Motor neuron (in vitro differentiated cells): ENCODE measurements at regions not wholly inside any gene's neighbourhood (a gene's known extent, or its start where the extent isn't known, plus 50 kb on each side); places are given as distances from the start of the nearest gene placed in this dataset.
"Not testable (repeated sequence)": the region's sequence is repeated elsewhere in the genome, so short reads cannot be mapped to it uniquely, and the experiment has no call there.

Source experiments
- ATAC-seq, 8 experiments: fragments of 200-7000 bp; cut with Tn5 transposase; replicated peaks in 6 of 8; 2 replicates each; pipeline ENCODE4 v1.8.0; 2021; ENCODE audit warnings: mild to moderate bottlenecking in 8 of 8, moderate library complexity in 8 of 8
- H3K27ac ChIP-seq, 2 donors: fragments of 250-450 bp; sonication (Bioruptor Pico); 2 replicates each; pipeline ENCODE4 v1.9.0; 2021; ENCODE audit warnings: antibody characterized with exemption in 2 of 2, mild to moderate bottlenecking in 2 of 2, moderate library complexity in 1 of 2
- H3K4me1 ChIP-seq, 2 donors: fragments of 250-450 bp; sonication (Bioruptor Pico); replicated peaks in 1 of 2; 2 replicates each; pipeline ENCODE4 v1.6.1; 2021; ENCODE audit warnings: antibody characterized with exemption in 2 of 2, mild to moderate bottlenecking in 2 of 2, moderate library complexity in 1 of 2
- H3K4me3 ChIP-seq, 5 donors: fragments of 250-450 bp; sonication (Bioruptor Pico); 2 replicates each; pipeline ENCODE4 v1.9.0; 2021; ENCODE audit warnings: antibody characterized with exemption in 5 of 5, mild to moderate bottlenecking in 5 of 5, moderate library complexity in 4 of 5
- WGBS, 10 experiments: fragments of 450-650 bp; shearing (Covaris generic); methylation state at CpG; one replicate each; pipeline ENCODE4 v1.0.0; 2022; 5-methylcytosine and 5-hydroxymethylcytosine counted together
- in situ Hi-C, 9 experiments: fragments of 400-800 bp; cut with MboI; loops; one replicate each; pipeline ENCODE4 v1.15.0; 2021; ENCODE audit warnings: low sequenced_read_pairs in 9 of 9, low pct_unique_long_range_greater_than_20kb in 2 of 9; ENCODE audit not compliant: unreplicated experiment in 9 of 9

DNA sequence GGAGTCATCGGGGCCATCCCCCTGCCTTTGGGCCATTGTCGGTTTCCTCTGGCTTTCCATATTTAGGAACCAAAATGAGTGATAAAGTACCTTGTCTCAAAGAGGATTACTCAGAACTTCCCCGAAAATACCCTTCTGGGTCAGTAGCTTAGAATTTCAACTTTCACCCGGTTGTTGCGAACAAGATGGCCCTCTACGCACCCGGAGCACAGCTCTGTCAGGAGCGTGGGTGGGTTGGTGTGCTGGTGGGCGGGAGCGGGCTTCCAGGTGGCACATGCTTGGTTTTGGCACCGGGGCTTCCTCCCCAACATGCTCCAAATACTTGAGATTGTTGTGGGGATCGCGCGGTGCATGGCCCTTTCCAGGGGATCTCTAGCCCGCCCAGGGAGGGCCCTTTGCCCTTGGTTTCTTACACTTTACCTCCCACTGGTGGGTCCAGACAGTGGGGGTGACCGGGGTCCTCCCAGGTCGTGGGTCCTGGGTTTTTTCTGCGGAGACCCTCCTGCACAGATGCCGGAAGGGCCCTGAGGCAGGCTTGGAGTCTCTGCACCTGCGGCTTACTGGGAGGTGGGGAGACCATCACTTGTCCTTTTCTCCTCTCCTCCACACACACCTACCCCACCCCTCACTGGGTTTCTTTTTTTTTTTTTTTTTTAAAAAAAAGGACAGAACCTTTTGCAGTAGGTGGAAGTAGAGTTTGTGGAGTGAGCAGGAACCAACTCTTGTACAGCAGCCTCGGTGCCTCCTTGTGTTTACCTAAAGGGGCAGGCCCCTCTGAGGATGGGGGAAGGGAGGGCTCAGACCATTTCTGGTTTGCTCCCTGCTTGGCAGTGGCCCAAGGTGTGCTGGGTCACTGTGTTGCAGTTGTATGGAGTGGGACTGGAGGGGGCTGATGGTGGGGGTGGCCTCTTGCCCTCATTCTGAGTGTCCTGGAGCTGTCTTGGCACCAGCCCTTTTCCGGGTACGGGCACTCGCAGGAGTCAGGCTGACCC, 142.1 kb downstream of the SEC14L1 start:
- H3K4me3 ChIP-seq: no peak overlapping the region
- no peak overlapping the region for H3K27ac ChIP-seq
- peaks cover 0 to 4% of the 10 kb centered on the region in 2 donors for H3K4me1 ChIP-seq
- in situ Hi-C loops: no loop called here
- no peak for ATAC-seq
- WGBS, 10 experiments: 40 to 100% (median 76%) methylated on average over 1 to 14 of the region's 24 CpGs; no CpG with 5 or more reads in 2 of the 10 experiments

DNA sequence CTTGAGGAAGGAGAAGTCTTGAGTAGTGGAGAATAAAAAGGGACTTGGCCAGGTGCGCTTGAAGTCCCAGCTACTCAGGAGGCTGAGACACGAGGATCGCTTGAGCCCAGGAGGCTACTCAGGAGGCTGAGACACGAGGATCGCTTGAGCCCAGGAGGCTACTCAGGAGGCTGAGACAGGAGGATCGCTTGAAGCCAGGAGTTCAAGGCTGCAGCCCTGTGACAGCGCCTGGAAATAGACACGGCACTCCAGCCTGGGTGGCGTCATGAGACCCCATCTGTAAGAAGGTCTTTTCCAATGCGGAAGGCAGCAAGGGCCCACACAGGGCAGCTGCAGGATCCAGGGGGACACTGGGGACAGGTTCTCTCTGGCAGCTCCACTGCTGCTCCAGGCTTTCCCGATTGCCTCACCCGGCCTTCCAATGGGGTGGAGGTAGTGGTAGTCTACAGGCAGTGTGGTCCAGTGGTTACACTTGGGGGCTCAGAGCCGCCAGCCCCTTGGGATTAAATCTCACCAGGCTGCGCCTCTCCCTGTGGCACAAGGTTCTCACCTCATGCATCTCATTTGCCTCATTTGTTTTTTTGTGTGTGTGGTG, 143.4 kb downstream of the SEC14L1 start:
- WGBS, 10 experiments: 80 to 100% (median 87%) methylated on average over 1 to 4 of the region's 14 CpGs; no CpG with 5 or more reads in 3 of the 10 experiments
- ATAC-seq: no peak
- in situ Hi-C loops: no loop called here
- peaks cover 0 to 7% of the 10 kb centered on the region in 2 donors for H3K4me1 ChIP-seq
- no peak overlapping the region for H3K27ac ChIP-seq
- H3K4me3 ChIP-seq: no peak overlapping the region

DNA sequence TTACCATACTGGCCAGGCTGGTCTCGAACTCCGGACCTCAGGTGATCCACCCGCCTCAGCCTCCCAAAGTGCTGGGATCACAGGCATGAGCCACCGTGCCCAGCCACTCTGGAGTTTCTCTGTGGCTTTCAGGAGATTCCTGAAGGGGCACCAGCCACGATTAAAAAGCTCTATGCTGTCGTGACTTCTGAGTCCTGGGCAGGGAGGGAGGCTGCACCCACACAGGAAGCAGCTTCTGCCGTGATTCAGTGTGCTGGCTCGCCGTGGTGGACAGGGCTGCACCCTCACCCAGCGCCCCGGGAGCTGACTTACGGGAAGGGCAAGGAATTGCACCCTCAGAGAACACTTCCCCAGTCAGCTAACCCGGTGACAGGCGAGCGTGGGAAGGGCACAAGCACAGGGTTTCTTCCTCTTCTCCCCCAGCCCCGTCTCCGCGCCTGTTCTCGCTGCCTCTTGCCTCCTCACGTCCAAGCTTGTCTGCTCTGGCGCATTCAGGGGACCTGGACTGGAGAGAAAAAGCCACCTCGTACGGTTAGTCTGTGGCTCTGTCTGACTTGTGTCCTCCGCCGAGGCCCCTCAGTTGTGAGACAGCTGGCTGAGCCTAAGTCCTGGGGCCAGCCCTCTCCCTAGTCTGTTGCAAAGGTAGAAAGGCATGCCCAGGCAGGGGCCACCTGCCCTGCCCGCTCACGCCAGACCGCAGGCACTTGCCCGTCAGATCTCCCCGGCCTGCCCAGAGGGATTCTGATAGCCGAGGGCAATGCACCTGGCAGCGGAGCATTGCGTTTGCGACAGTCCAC, 145.0 kb downstream of the SEC14L1 start:
- in situ Hi-C loops: no loop called here
- peaks cover 0 to 3% of the 10 kb centered on the region in 2 donors for H3K4me1 ChIP-seq
- 33 to 100% (median 89%) methylated on average over 1 to 10 of the region's 34 CpGs; no CpG with 5 or more reads in 3 of the 10 experiments for WGBS, 10 experiments
- H3K27ac ChIP-seq: no peak overlapping the region
- peak in 2 of 8 experiments; percentile 30 to 38 for ATAC-seq
- H3K4me3 ChIP-seq: no peak overlapping the region

DNA sequence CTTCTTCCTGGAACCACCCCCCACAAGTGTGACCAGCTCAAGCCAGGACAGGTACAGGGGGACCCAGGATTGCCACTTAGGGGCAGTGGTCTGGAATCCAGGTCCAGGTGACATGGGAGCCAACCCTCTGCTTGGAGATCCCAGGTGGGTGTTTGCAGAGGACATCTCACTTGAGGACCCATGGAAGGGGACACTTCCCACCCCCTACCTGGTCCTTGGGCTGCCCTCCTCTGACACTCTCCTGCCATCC, 145.5 kb downstream of the SEC14L1 start:
- in situ Hi-C loops: no loop called here
- ATAC-seq: no peak
- Histone ChIP-seq H3K27ac (no peak overlapping the region), H3K4me1 (peaks cover 0 to 3% of the 10 kb centered on the region in 2 donors), H3K4me3 (no peak overlapping the region)

DNA sequence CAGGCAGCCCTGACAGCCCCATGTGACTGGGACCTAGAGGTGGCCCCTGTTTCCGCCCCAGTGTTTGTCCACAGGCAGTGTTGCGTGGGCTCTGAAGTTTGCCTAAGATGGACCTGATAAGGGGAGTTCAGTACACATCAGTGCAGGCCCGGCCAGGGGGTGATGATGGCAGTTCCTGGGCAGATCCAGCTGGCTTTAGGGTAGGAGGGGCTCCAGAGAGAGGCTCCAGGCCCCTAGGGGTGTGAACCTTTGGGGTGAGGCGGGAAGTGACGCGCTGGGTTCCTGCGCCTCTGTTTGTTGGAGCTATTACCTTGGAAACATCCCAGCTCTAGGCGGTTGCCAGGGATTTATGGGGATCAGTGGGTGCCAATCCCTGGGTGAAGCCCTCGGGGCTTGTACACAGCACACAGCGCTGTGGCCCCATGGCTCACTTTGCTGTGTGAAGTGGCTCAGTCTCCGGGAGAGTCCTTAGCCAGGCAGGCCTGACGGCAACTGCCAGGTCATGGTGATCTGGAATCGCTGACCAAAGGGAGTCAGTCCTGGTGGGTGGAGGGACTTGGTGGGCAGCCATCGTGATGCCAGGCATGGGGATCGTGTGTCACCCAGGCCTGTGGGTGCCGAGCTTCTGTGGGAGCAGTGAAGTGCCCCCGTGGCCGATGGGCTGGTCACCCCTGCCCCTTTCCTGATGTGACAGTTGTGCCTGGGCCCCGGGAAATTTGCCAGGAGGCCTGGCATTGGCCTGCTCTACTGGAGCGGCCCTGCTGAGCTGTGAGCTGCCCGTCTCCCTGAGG, 146.1 kb downstream of the SEC14L1 start:
- WGBS, 10 experiments: 77 to 91% (median 82%) methylated on average over 1 to 13 of the region's 21 CpGs; no CpG with 5 or more reads in 4 of the 10 experiments
- peak in 6 of 8 experiments; percentile 28 to 67 (median 38) for ATAC-seq
- Histone ChIP-seq H3K27ac (no peak overlapping the region), H3K4me1 (peaks cover 0 to 3% of the 10 kb centered on the region in 2 donors), H3K4me3 (no peak overlapping the region)
- in situ Hi-C loops: no loop called here

DNA sequence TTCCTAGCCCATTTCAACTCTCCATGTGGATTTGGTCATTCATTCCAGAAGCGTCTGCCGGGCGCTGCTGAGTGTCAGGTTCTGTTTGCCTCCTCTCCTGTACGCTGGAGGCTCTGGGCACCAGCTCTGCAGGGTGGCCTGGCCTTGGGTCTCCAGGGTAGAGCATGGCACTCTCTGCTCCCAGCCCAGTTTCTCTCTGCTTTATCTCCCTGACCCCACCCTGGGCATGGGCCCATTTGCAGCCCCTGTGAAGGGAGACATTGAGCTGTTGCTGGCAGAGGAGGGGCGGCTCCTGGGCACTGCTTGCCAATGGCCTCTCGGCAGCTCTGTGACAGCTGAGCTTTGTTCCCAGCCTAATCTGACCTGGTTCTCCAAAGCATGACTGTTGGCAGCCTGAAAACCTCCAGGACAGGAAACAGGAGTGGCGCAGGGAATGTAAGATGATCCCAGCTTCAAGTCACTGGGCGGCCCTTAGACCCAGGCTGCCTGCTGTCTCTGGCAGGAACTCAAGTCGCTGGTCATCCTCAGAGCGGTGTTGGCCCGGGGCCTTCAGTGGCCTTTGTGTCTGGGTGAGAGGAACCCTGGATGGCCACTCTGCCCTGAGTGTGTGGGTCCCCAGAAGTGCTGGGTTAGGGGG, 146.8 kb downstream of the SEC14L1 start:
- 71 to 100% (median 87%) methylated on average over 1 to 11 of the region's 11 CpGs; no CpG with 5 or more reads in 6 of the 10 experiments for WGBS, 10 experiments
- in situ Hi-C loops: no loop called here
- Histone ChIP-seq H3K4me1 (peaks cover 0 to 3% of the 10 kb centered on the region in 2 donors), H3K4me3 (no peak overlapping the region), H3K27ac (no peak overlapping the region)
- ATAC-seq: peak; percentile 2 to 80 (median 23)

DNA sequence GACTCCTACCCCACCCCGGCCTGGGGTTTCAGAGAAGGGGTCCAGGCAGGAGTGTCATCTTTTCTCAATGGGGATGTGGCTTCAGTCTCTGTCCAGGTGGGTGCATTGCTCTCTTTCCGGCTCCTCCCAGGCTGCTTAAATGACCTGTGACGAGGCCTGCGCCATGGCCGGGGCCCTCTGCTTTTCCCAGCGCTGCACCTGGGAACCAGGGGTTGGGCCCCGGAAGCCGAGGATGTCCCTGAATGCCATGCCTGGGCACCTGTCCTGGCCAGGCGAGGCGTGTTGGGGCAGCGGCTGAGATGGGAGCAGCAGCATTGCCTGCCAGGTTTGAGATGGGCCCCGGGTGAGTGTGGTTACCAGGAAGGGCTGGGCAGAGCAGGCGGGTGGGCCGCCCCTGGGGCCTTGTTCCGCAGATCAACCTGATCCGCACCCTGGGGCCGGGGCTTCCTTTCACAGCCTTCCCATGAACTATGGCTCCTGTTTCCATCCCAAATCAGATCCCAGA, 147.4 kb downstream of the SEC14L1 start:
- H3K27ac ChIP-seq: no peak overlapping the region

DNA sequence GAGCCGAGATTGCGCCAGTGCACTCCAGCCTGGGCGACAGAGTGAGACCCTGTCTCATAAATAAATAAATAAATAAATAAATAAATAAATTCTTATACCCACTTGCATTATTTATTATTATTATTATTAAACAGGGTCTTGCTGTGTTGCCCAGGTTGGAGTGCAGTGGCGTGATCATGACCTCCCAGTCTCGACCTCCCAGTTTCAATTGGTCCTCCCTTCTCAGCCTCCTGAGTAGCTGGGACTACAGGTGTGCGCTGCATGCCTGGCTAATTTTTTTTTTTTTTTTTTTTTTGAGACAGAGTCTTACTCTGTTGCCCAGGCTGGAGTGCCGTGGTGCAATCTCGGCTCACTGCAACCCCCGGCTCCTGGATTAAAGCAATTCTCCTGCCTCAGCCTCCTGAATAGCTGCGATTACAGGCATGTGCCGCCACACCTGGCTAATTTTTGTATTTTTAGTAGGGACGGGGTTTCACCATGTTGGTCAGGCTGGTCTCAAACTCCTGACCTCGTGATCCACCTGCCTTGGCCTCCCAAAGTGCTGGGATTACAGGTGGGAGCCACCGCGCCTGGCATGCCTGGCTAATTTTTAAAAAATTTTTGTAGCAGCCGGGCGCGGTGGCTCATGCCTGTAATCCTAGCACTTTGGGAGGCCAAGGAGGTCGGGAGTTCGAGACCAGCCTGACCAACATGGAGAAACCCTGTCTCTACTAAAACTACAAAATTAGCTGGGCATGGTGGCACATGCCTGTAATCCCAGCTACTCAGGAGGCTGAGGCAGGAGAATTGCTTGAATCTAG, 150.2 kb downstream of the SEC14L1 start:
- H3K4me3 ChIP-seq, H3K27ac ChIP-seq, in situ Hi-C loops, H3K4me1 ChIP-seq, ATAC-seq: not testable (repeated sequence)
- 92 to 100% (median 97%) methylated on average over 2 to 14 of the region's 20 CpGs; no CpG with 5 or more reads in 1 of the 10 experiments for WGBS, 10 experiments

More for the DNA sequence above, 147.4 kb downstream of the SEC14L1 start:
- peak in 1 of 8 experiments; percentile 3 for ATAC-seq
- H3K4me1 ChIP-seq: peaks cover 0 to 3% of the 10 kb centered on the region in 2 donors
- no peak overlapping the region for H3K4me3 ChIP-seq
- in situ Hi-C loops: no loop called here
- 74 to 100% (median 93%) methylated on average over 1 to 6 of the region's 17 CpGs; no CpG with 5 or more reads in 5 of the 10 experiments for WGBS, 10 experiments

DNA sequence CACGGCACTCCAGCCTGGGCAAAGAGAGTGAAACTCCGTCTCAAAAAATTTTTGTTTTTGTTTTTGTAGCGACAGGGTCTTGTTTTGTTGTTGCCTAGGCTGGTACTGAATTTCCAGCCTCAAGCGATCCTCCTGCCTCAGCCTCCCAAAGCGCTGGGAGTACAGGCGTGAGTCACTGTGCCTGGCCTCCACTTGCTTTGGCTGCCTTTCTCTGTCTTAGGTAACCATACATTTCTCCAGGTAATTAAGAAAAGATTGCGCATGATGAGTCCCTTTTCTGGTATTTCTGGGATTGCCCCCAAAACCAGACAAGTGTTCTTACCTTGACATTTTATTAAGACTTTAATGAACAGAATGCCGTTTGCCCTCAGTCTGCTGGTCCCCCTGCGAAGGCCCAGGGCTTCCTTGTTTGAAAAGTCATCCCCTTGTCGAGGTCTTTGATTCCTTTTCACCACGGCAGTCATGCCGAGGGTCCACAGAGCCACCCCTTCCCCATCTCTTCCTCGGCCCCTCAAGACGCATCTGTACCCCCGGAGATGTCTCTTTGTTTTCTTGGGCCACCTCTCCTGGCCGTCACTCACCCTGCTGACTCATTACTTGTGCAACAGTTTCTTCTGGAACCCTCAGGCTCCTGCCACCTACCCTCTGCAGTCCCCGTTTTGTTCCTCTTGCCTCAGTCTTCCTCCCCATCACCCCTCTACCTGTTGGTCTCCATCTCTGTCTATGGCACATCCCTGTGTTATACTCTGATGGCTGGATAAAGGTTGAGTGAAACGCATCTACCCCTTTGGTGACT, 151.0 kb downstream of the SEC14L1 start:
- in situ Hi-C loops: no loop called here
- ATAC-seq: no peak
- Histone ChIP-seq H3K4me3 (no peak overlapping the region), H3K4me1 (peaks cover 0 to 3% of the 10 kb centered on the region in 2 donors), H3K27ac (no peak overlapping the region)
- 60 to 100% (median 91%) methylated on average over 1 to 14 of the region's 18 CpGs for WGBS, 10 experiments

DNA sequence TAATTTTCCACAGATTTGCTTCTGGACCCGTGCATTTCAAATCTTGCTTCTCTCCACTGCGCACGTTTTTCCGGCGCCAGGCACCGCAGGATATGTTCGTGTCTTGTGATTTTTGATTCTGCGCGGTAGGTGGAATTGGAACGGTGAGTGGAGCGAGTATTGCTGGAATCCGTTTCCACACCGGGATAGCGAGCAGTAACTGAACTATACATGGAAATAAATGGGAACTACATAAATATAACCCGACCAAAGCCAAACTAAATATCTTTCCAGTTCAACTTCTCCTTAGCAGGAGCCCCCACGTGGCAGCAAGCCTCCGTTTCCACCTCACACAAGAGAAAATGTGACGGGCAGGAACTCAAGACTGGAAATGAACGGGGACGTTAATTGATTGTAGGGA, 154.0 kb downstream of the SEC14L1 start:
- Histone ChIP-seq H3K27ac (no peak overlapping the region), H3K4me1 (no peaks in the 10 kb centered on the region), H3K4me3 (no peak overlapping the region)
- 67 to 100% (median 91%) methylated on average over 1 to 14 of the region's 20 CpGs; no CpG with 5 or more reads in 1 of the 10 experiments for WGBS, 10 experiments
- no peak for ATAC-seq
- in situ Hi-C loops: no loop called here
